ENCODE measurements at regions not wholly inside any gene's neighbourhood (a gene's known extent, or its start where the extent isn't known, plus 50 kb on each side); places are given as distances from the start of the nearest gene placed in this dataset.

DNA sequence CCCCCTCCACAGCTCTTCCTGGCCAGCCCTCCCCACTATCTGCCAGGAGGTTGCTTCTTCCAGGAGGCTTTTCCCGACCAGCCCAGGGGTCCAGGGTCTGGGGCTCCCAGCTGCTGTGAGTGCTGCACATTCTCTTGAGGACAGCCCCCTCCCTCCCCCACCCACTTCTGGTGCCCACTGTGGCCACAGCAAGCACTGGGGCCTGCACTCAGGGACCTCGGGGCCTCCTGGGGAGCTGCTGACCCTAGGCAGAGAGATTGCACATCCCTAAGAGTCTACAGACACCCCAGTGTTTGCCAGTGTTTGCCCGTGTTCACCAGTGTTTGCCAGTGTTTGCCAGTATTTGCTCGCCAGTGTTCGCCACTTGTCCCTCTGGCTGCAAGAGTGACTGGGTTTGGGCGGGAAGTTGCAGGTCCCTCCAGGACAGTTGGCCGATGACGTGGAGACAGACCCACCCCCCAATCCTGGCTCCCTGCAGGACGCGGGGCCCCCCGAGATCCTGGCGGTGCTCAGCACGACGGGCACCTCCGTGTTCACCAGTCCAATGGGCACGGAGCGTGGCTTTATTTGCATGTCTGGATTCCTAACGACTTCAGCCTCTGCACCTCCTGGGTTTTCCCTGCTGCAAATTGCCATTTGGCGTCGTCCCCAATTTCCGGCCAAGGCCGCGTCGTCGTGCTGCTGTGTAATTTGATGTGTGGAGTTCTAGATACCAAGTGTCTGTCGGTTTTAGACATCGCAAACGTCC, 87.5 kb upstream of the NKX1-1 start:
- no peak for DNase-seq

DNA sequence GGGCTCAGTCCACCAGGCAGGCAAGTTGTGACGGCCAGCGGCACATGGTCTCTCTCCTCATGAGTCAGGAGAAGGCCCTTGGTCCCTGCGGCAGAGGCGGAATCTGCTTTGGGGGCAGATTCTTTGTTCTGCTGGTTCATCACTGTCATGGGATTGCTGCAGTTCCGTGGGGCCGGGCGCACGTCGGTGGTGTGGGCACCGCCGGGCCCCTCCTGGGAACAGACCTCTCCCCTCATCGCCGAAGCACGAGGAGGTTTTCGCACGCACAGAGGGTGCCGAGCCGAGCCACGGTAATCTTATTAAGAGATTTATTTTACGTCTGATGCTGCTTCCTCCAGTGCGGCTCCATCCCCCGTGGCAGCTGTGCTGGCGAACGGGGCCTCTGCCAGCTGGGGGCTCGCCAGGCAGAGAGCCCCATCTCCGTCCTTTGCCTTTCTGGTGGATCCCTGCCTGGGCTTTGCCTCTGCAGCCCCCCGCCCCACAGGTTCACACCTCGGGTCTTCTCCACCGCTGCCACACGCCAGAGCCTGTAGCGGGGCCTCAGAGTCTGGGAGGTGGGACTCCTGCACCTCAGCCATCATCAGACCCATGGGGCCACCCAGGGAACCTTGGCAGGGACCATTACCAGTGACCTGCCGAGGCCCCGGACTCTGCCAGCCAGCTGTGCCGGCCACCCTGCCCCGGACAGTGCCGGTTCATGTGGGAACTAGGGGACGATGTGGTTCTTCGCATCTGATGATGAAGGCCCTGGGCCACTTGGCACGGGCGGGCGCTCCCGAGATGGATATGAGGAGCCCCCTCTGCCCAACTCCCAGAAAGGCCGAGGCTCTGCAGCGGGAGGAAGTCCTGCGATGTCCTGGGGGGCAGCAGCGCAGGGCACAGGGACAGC, 86.7 kb upstream of the NKX1-1 start:
- no peak for DNase-seq

DNA sequence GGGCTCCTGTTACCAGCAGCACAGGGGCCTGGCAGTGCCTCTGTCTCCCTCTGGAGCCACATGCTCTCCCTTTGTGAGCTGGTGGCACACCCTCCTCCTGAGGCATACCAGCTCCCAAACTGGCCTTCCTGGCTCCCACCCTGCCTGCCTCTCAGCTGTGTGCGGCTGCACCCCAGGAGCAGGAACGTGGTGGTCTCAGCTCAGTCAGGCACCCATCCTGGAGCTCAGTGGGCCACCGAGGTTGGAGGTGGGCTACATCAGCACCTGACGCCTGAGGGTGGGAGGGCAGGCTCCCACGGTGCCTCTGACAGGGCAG, 85.9 kb upstream of the NKX1-1 start:
- no peak for DNase-seq

DNA sequence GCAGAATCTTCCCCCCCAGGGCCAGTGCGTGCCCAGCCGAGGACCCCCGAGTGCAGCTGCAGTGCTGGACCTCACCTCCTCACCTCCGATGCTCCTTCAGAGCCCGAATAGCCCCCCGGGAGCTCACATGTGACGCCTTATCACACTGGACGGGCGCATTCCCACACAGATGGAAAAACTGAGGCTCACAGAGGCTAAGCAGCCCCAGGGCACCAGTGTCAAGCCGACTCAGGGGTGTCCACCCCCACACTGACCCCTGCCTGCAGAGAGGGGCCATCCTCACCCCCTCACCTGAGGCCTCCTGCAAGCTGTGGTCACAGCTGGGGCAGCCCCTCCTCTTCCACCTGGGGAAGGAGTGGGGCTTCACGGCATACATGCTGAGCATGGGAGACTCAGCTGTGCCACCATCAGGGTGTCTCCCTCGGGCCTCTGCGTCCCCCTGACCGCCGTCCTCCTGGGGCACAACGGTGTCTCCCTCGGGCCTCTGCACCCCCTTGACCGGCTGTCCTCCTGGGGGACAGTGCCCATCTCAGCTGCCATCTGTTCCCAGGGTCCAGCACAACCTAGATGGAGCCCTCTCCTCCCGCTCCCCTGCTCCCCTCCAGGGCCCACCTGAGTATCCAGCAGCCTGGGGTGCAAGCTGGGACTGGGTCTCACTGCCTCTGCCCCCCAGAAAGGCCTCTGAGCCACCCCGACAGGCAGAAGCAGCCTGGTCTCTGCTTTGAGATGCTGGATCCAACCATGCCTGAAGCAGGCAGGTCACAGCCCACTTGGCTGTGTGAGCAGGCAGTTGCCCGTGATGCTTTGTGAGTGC, 85.3 kb upstream of the NKX1-1 start:
- DNase-seq: no peak

DNA sequence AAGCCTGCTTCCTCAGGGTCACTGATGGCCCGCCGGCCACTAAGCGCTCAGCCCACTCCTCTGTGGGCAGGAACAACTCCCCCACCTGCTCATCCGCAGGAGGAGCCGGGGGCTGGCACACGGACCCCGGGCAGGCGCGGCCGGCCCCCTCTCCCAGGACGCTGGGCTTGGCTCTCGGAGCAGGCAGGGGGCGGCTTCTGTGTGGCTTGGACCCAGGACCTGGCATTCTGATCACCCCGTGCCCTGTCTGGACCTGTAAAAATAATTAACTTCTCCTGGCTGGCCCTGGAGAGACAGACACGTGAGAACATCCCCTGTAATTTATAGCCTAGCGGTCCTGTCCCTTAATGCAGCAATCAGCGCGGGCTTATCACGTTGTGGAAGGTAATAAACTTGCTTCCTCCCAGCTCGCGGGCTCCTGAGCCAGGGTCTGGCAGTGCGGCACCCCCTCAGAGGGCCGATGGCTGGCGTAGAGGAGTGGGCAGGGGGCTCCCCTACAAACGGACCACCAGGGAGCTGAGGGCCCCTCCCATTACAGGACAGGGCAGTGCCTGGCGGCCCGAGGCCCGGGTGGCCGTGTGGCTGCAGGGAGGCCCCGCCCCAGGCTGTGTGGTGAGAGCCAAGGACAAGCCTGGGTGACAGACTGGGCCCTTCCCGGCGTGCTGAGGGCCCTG, 84.5 kb upstream of the NKX1-1 start:
- no peak for DNase-seq

DNA sequence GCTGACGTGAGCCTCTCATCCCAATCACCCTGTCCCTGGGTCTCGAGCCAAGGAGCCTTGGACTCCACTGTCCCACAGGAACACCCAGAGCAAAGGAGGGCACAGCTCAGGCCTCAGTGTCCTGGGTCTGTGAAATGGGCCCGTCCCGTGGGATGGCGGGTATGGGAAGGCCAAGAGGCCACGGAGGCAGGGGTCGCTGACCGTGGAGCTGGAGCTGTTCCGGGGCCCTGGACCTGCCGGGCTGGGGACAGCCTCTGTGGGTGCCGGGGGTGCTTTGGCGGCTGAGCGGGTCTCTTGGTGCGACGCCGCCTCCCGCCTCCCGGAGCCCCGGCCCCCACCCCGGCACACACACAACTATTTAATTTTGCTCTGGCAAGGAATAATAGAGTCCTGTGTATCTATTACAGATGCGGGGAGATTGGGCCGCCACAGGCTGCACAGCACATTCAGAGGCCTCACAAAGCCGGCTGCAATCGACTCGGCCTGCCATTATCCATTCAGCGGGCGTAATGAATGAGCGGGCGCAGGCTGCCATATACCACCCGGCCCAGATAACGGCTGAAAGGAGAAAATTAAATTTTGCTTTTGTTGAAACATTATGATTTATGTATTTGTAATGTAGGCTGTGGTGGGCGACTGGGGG, 83.9 kb upstream of the NKX1-1 start:
- no peak for DNase-seq

DNA sequence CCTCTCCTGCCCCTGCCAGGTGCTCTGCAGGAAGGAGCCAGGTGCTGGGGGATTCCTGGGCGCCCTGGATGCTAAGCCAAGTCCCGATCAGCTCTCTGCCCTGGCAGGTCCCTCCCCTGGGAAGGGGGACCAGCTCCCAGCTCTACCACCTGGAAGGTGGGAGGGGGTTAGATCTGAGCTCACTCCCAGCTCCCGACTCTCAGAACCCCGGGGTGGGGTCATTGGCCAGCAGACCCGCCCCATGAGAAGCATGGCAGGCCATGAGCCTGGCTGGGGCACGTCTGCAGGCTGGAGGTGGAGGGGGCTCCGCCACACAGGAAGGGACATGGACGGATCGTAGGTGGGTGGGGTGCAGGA, 83.4 kb upstream of the NKX1-1 start:
- DNase-seq: no peak

DNA sequence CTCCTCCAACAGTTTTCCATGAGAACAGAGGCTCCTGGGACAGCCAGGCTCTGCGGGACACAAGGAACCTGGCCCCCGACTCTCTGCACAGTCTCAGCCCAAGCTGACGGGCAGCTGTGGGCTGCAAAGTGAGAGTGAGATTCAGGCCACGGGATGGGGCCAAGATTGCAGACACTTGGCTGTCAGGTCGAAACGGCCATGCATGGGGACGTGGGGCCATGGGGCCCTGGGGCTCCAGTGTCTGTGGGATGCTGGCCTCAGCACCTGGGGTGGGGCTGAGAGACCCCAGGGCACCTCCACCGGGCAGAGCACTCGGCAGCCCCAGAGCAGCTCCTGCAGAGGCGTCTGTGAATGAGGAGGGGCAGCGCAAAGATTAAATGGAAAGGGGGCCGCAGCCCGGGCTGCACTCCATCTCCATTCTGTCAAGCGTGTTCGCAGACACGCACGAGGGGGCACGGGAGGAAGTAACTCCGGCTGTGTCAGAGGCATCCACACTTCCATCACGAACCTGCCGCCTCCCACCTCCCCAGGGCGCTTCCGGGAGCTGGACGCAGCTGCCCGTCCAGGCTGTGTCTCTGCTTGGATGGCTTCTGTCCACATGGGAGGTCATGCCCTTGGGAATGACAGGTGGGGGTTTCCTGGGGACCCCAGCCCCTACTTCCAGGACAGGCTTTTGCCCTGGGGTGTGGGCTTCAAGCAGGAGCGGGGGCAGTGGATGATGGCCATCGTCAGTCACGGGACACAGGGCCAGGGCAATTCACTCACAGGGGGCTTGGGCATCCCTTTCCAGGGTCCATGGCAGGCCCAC, 82.8 kb upstream of the NKX1-1 start:
- DNase-seq: no peak

DNA sequence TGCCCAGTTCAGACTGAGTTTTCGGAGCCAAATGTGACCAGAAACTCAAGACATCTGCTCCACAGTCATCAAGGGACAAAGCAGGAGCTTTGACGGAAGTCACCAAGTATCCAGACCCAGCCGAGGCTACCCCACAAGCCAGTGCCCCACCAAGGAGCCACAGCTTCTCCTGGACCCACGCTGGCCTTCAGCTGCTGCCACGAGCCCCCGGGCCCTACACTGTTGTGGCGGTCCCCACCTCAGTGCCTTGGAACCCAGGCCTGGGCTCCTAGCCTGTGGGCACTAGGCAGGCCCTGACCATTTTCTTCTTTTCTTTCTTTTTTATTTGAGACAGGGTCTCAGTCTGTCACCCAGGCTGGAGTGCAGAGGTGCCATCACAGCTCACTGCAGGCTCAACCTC, 82.1 kb upstream of the NKX1-1 start:
- no peak for DNase-seq

DNA sequence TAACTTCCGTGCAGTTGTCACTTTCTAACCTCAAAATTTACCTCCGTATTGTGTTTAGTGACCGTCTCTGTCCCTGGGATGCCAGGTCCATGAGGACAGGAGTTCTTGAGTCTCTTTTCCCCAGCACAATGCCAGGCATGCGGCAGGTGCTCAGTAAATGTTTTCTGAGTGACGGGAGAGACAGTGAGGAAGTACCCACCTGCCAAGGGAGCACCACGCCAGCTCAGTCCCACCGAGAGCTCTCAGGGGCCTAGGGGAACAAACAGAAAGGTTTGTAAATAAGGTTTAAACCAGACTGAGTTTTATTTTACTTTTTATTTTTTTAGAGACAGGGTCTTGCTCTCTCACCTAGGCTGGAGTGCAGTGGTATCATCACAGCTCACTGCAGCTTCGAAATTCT, 81.5 kb upstream of the NKX1-1 start:
- DNase-seq: no peak

DNA sequence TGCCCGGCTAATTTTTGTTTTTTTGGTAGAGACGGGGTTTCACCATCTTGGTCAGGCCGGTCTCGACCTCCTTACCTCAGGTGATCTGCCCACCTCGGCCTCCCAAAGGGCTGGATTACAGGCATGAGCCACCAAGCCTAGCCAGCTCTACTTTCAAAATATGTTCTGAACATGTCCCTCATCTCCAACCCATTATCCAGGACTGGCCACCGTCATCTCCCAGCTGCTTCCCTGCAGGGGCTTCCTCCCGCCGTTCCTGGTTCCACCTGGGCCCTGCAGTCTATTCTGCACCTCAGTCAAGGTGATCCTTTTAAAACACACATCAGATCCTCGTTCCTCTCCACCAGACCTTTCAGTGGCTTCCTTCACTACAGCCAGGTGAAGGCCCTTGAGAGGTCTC, 80.9 kb upstream of the NKX1-1 start:
- DNase-seq: no peak

DNA sequence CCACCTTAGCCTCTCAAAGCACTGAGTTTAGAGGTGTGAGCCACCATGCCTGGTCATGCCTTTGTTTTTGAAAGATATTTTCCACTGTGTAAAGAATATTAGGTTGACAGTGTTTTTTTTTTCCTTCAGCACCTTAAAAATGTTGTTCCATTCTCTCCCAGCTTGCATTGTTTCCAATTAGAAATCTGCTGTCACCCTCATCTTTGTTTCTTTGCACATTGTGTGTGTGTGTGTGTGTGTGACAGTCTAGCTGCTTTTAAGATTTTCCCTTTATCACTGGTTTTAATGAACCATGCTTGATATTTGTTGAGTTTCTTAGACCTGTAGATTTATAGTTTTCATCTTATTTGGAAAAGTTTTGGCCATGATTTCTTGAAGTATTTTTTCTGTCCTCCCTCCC, 79.0 kb upstream of the NKX1-1 start:
- no peak for DNase-seq

DNA sequence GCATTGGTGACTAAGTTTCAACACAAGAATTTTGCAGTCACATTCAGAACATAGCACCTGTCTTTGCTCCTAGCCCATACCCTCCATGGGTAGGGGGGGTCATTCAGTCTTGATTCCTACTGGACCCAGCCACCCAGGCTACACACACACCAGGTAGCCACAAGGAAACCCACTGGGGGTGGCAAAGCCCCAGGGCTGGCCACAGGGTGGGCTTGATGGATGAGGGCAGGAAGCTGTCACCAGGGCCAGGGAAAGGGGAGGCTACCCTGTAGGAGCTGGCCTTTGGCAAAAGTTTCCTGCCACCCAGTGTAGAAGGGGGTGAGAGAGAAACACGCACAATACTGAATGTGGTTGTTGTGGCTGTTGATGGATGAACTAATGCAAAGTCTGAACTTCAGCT, 74.5 kb upstream of the NKX1-1 start:
- DNase-seq: no peak

DNA sequence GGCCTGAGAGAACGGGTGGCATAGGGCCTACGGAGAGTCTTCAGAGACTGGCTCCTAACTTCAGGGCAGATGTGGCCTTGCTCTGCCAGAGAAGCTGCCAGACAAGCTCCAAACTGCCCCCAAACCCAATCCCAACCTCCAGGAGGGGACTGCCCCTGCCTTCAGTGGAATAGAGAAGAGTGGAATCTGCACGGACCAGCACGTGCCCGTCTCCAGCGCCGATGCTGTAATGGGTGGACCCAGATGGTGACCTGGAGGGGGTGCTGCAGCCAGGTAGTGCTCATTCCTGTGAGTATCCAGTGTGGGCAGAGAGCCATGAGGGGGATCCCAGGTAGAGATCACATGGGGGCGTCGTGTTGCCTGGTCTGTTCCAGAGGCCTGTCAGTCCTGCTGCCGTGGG, 73.2 kb upstream of the NKX1-1 start:
- no peak for DNase-seq

DNA sequence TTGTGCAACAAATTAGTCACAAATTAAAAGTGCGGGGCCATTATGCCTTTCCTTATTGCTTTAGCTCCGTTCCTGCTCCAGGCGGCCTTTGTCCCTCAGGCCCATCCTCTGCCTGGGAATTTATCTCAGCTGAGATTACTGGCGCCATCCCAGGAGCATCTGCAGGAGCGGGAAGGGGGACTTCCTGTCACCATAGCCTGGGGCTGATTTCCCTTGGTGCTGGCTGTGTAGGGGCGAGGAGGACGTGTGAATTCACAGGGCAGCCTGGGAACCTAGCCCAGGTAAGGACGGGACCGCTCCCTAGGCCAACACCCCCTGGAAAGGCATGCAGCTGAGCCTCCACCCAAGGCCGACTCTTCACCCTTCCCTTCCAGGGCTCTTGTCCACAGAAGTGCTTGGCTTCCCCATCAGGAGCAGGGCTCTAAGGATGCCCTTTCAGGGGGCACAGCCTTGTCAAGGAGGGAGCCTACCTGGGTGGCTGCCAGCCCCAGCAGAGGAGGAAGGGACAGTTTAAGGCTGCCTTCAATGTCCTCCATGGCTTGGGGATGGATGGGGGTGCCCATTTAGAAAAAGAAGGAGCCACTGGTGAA, 72.6 kb upstream of the NKX1-1 start:
- DNase-seq: peak in 1 of 2 experiments; percentile 18

DNA sequence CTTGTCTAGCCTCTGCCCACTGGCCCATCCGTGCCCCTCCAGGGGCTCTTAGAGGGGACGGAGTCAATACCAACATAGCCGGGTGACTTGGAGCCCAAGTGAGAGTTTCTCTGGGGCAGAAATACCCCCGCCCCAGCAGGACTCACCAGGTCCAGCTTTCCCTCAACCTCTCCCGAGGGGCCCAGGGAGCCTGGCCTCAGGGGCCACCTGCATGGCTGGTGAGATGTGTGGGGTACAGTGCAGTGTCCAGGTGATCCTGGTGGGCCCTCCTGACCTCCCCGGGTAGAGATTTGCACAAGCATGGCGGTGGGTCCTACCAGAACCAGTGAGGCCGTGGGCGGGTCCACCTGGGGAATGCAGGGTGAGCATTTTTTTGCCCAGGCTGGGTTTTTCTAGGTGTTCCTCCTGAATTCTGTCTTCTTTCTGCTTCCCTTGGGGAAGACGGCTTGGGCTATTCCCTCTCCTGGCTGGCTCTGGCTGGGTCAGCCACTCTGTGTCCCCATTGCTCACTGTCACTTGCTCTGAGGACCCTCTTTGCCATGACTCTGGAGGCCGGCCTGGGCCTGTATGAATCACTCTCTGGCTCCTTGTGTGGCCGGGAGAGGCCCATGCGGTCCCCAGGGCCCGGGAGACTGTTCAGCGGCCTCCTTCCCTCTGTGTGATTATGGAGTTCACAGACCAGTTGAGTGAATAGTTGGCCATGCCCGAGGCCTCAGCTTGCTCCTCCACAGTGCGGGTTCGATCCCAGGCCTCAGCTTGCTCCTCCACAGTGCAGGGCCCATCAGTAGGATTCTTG, 71.0 kb upstream of the NKX1-1 start:
- DNase-seq: no peak

DNA sequence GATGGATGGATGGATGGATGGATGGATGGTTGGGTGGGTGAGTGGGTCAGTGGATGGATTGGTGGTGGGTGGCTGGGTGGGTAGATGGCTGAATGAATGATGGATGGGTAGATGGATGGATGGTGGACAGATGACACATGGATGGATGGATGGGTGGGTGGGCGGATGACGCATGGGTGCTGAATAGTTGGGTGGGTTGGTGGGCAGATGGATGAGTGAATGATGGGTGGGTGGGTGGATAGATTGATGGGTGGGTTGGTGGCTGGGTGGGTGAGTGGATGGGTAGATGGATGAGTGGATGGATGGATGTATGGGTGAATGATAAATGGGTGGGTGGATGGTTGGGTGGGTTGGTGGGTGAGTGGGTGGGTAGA, 69.9 kb upstream of the NKX1-1 start:
- no peak for DNase-seq

DNA sequence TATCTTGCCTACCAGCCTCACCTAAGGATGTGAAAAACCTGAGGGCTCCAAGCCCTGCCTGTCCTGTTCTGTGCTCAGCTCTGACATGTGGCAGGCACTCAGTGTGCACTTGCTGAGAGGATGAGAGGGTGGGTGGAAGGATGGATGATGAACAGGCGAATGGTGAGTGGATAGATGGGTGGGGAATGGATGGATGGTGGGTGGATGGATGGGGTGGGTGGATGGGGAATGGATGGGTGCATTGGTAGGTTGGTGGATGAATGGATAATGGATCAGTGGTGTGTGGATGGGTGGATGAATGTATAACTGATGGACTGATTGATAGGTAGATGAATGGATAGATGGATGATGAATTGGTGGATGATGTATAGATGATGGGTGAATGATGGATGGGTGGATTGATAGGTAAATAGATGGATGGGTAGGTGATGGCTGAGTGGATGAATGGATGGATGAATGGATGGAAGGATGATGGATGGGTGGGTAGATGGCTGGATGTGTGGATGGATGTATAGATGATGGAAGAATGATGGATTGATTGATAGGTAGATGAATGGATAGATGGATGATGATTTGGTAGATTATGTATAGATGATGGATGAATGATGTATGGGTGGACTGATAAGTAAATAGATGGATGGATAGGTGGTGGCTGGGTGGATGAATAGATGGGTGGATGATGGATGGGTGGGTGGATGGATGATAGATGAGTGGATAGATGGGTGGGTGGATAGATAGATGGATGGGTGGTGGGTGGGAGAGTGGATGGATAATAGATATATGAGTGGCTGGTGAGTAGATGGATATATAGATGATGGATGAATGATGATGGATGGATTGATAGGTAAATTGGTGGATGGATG, 69.3 kb upstream of the NKX1-1 start:
- DNase-seq: no peak

Measured in NCI-H2081 (cell line).